Psoas muscle (tissue), 7 donors: ENCODE measurements at regions not wholly inside any gene's neighbourhood (a gene's known extent, or its start where the extent isn't known, plus 50 kb on each side); places are given as distances from the start of the nearest gene placed in this dataset.
A peak's percentile ranks its signal among the peaks of the same experiment; 100 is the strongest.

Source experiments
- ATAC-seq, 4 donors: fragments of 200-7000 bp; cut with Tn5 transposase; one replicate each; pipeline ENCODE4 v1.9.1; 2020; ENCODE audit warnings: moderate library complexity in 3 of 4, mild to moderate bottlenecking in 2 of 4
- DNase-seq, 2 donors: peaks; one replicate each; pipeline ENCODE4 v3.0.0-alpha.2; 2020
- H3K27ac ChIP-seq: fragments of 200-600 bp; one replicate; pipeline ENCODE4 v1.8.0; 2022
- H3K27me3 ChIP-seq, 3 donors: fragments of 200-600 bp in 1 of 3; one replicate each; pipeline versions ENCODE4 v1.6.1 to v1.8.0; 2013 to 2022; ENCODE audit warnings: low read length in 2 of 3, mild to moderate bottlenecking in 2 of 3, moderate library complexity in 1 of 3; ENCODE audit not compliant: insufficient read depth in 3 of 3
- H3K36me3 ChIP-seq, 2 donors: fragments of 200-600 bp in 1 of 2; one replicate each; pipeline versions ENCODE4 v1.6.1 to v1.8.0; 2013 to 2022; ENCODE audit warnings: low read depth in 1 of 2, mild to moderate bottlenecking in 1 of 2, moderate library complexity in 1 of 2; ENCODE audit not compliant: insufficient read depth in 1 of 2
- H3K4me1 ChIP-seq: fragments of 200-600 bp; one replicate; pipeline ENCODE4 v1.8.0; 2022
- H3K4me3 ChIP-seq: fragments of 200-600 bp; one replicate; pipeline ENCODE4 v1.8.0; 2022; ENCODE audit warnings: mild to moderate bottlenecking
- H3K9me3 ChIP-seq: fragments of 200-600 bp; one replicate; pipeline ENCODE4 v1.8.0; 2022
- CTCF ChIP-seq: fragments of 200-600 bp; IDR thresholded peaks from one replicate; pipeline ENCODE4 v1.8.0; 2022; ENCODE audit warnings: antibody characterized with exemption
- WGBS, 3 donors: extraction: QIAGEN DNeasy Blood & Tissue Kit; methylation state at CpG; one replicate each; pipeline versions ENCODE4 v1.1.6 to v1.1.7; 2013; 5-methylcytosine and 5-hydroxymethylcytosine counted together
- intact Hi-C, 2 donors: fragments of 100-400 bp; cut with DNase I; formaldehyde crosslinking; loops; one replicate each; pipeline versions ENCODE4 v1.11.0 to v1.14.2; 2022
- donor health status: healthy with polysubstance abuse.
- donor health status: DM: no; HTN: no; CAD: no; lungs with moderate emphysema.
- donor health status: Bipolar disorder and iron deficiency.
- donor health status: healthy.
- donor health status: DM: yes; HTN: yes; CAD: no.
- donor health status: DM: no; HTN: no; CAD: no.
- donor health status: DM: yes; HTN: yes; CAD: no.

- no peak for TF ChIP-seq CTCF
- Histone ChIP-seq H3K27ac (no peak overlapping the region), H3K36me3 (no peaks in the 10 kb centered on the region), H3K9me3 (no peaks in the 10 kb centered on the region), H3K4me1 (no peaks in the 10 kb centered on the region), H3K27me3 (no peaks in the 10 kb centered on the region), H3K4me3 (no peak overlapping the region)
- intact Hi-C loops: no loop called here
- WGBS, 3 donors: 60 to 77% (median 63%) methylated on average over 8 of the region's 8 CpGs
- ATAC-seq (no peak), DNase-seq (no peak)
These were observed 88.8 kb upstream of the GSE1 start for GRCh38 chr16:85524365-85524629.

GRCh38 chr16:85524630-85525419 is 88.3 kb upstream of the GSE1 start:
- Histone ChIP-seq H3K27me3 (no peaks in the 10 kb centered on the region), H3K27ac (no peak overlapping the region), H3K9me3 (no peaks in the 10 kb centered on the region), H3K4me1 (no peaks in the 10 kb centered on the region), H3K4me3 (no peak overlapping the region), H3K36me3 (no peaks in the 10 kb centered on the region)
- intact Hi-C loops: no loop called here
- DNase-seq: peak; percentile 62 to 77
- no peak for TF ChIP-seq CTCF
- WGBS, 3 donors: 59 to 62% (median 62%) methylated on average over 26 to 29 of the region's 29 CpGs
- ATAC-seq: peak in 3 of 4 donors; percentile 25 to 62 (median 26)

- no peak overlapping the region for H3K27ac ChIP-seq
- ATAC-seq: no peak
- intact Hi-C loops: no loop called here
- no peaks in the 10 kb centered on the region for H3K36me3 ChIP-seq
- DNase-seq: no peak
- no peak overlapping the region for H3K4me3 ChIP-seq
- 84 to 90% (median 85%) methylated on average over 12 of the region's 12 CpGs for WGBS, 3 donors
- TF ChIP-seq CTCF: no peak
- H3K4me1 ChIP-seq: no peaks in the 10 kb centered on the region
- no peaks in the 10 kb centered on the region for H3K9me3 ChIP-seq
- no peaks in the 10 kb centered on the region for H3K27me3 ChIP-seq
These were observed 87.5 kb upstream of the GSE1 start for GRCh38 chr16:85525420-85526184.

- intact Hi-C loops: no loop called here
- 93 to 96% (median 95%) methylated on average over 20 of the region's 20 CpGs for WGBS, 3 donors
These were observed 86.7 kb upstream of the GSE1 start for GRCh38 chr16:85526185-85526974.

More at GRCh38 chr16:85526185-85526974, 86.7 kb upstream of the GSE1 start:
- no peak overlapping the region for H3K27ac ChIP-seq
- no peaks in the 10 kb centered on the region for H3K4me1 ChIP-seq
- ATAC-seq: no peak
- H3K9me3 ChIP-seq: no peaks in the 10 kb centered on the region
- H3K27me3 ChIP-seq: no peaks in the 10 kb centered on the region
- no peak for TF ChIP-seq CTCF
- H3K36me3 ChIP-seq: no peaks in the 10 kb centered on the region
- DNase-seq: no peak
- H3K4me3 ChIP-seq: no peak overlapping the region
